ENCODE measurements at regions not wholly inside any gene's neighbourhood (a gene's known extent, or its start where the extent isn't known, plus 50 kb on each side); places are given as distances from the start of the nearest gene placed in this dataset.

DNA sequence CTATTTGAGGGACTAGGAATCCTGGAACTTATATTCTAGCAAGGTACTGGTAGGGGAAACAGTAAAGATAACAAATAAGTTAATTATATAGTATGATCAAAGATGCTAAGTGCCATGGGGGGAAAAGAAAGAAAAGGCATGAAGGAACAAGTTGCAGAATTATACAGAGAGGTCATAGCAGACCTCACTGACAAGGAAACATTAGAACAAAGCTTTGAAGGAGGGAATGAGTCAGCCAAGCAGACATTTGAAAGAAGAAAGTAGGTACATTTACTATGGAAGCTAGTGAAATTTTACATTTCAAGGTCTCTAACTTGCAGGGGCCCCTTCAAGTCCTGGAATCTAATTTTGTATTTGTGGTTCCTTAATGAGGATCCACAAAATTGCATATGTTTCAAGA, 57.2 kb upstream of the TIPARP start:
- no peak overlapping the region for H3K27ac ChIP-seq
- no peak overlapping the region for H3K4me3 ChIP-seq
- no peaks in the 10 kb centered on the region for H3K27me3 ChIP-seq
- in situ Hi-C loops (cut with MboI; ENCODE audit: low pct_ligation_motif_present in 1 of 4, low pct_unique_long_range_greater_than_20kb in 1 of 4, low sequenced_read_pairs in 3 of 4) (no loop called here), intact Hi-C loops (cut with DNase I; ENCODE audit: low total_unique reads) (no loop called here)
- TF ChIP-seq, protein P1, sequence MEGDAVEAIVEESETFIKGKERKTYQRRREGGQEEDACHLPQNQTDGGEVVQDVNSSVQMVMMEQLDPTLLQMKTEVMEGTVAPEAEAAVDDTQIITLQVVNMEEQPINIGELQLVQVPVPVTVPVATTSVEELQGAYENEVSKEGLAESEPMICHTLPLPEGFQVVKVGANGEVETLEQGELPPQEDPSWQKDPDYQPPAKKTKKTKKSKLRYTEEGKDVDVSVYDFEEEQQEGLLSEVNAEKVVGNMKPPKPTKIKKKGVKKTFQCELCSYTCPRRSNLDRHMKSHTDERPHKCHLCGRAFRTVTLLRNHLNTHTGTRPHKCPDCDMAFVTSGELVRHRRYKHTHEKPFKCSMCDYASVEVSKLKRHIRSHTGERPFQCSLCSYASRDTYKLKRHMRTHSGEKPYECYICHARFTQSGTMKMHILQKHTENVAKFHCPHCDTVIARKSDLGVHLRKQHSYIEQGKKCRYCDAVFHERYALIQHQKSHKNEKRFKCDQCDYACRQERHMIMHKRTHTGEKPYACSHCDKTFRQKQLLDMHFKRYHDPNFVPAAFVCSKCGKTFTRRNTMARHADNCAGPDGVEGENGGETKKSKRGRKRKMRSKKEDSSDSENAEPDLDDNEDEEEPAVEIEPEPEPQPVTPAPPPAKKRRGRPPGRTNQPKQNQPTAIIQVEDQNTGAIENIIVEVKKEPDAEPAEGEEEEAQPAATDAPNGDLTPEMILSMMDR (IDR thresholded peaks at IDR 0.05): no peak
- no peak for TF ChIP-seq POLR2AphosphoS5 (IDR thresholded peaks at IDR 0.05)
- no peak for TF ChIP-seq POLR2A (IDR thresholded peaks at IDR 0.05)
- TF ChIP-seq EP300 (IDR thresholded peaks at IDR 0.05; ENCODE audit: low read depth): no peak
- no peaks in the 10 kb centered on the region for H3K36me3 ChIP-seq
- no peaks in the 10 kb centered on the region for H3K9me3 ChIP-seq
- no peak for DNase-seq
- no peaks in the 10 kb centered on the region for H3K4me1 ChIP-seq

GRCh38 chr3:156615592-156616173, 58.7 kb upstream of the TIPARP start:
- Histone ChIP-seq H3K4me3 (no peak overlapping the region), H3K27ac (no peak overlapping the region), H3K4me1 (no peaks in the 10 kb centered on the region), H3K27me3 (no peaks in the 10 kb centered on the region), H3K36me3 (no peaks in the 10 kb centered on the region), H3K9me3 (no peaks in the 10 kb centered on the region)
- TF ChIP-seq EP300 (IDR thresholded peaks at IDR 0.05; ENCODE audit: low read depth) (no peak), POLR2A (IDR thresholded peaks at IDR 0.05) (no peak), POLR2AphosphoS5 (IDR thresholded peaks at IDR 0.05) (no peak)
- TF ChIP-seq, protein P1 (IDR thresholded peaks at IDR 0.05): no peak
- intact Hi-C loops (cut with DNase I; ENCODE audit: low total_unique reads): no loop called here
- WGBS, 2 donors (ENCODE audit: low coverage in 1 of 2): 58% methylated on average over 1 of the region's 1 CpG; no CpG with 5 or more reads in 1 of the 2 donors
- in situ Hi-C loops (cut with MboI; ENCODE audit: low pct_ligation_motif_present in 1 of 4, low pct_unique_long_range_greater_than_20kb in 1 of 4, low sequenced_read_pairs in 3 of 4): no loop called here
- DNase-seq: no peak

DNA sequence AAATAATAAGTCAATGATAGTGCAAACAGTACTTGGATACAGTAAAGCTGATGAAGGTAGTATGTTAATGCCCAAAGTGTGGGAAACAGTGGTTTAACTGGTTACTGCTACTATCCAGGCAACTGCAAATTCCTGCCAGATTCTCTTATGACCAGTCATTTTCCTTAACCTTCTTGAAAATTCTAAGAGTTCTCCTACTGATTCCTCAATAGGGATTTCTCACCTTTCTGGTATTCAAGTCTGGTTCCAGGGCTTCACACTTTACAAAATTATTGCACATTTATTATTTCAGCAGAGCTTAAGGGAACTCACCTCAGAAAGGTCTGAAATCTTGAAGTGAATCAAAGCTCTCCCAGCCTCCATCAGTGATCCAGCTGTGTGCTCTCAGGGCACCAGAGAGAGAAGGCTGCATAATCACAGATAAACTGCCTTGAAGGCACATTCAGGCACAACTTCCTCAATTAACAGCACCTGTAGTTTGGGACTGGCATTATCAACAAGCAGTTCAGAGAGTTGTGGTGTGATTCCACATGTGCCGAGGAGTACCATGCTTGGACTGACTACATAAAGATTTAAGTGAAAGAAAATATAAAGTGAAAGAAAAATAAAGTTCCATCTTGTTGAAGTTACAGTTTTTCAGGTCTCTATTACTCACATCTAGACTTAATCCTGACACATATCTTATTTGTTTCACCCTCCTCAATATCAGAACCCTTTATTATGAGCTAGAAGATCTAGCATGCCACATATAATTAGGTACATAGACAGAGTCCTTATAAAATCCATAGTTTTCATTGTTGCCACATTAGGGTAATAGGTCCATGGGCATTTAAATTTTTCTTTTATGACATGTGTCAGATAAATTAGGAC, 59.5 kb upstream of the TIPARP start:
- no peak for DNase-seq

GRCh38 chr3:156612903-156613302, 58.0 kb upstream of the SSR3 start:
- H3K4me1 ChIP-seq: no peaks in the 10 kb centered on the region
- no peaks in the 10 kb centered on the region for H3K36me3 ChIP-seq
- intact Hi-C loops (cut with DNase I; ENCODE audit: low total_unique reads): no loop called here
- no peak for DNase-seq
- TF ChIP-seq POLR2AphosphoS5 (IDR thresholded peaks at IDR 0.05): no peak
- TF ChIP-seq, protein P1 (IDR thresholded peaks at IDR 0.05): no peak
- TF ChIP-seq EP300 (IDR thresholded peaks at IDR 0.05; ENCODE audit: low read depth): no peak
- TF ChIP-seq POLR2A (IDR thresholded peaks at IDR 0.05): no peak
- H3K27me3 ChIP-seq: no peaks in the 10 kb centered on the region
- no peaks in the 10 kb centered on the region for H3K9me3 ChIP-seq
- H3K27ac ChIP-seq: no peak overlapping the region
- in situ Hi-C loops (cut with MboI; ENCODE audit: low pct_ligation_motif_present in 1 of 4, low pct_unique_long_range_greater_than_20kb in 1 of 4, low sequenced_read_pairs in 3 of 4): no loop called here
- no peak overlapping the region for H3K4me3 ChIP-seq

More for the DNA sequence above, 59.5 kb upstream of the TIPARP start:
- no peaks in the 10 kb centered on the region for H3K36me3 ChIP-seq
- H3K27ac ChIP-seq: no peak overlapping the region
- in situ Hi-C loops (cut with MboI; ENCODE audit: low pct_ligation_motif_present in 1 of 4, low pct_unique_long_range_greater_than_20kb in 1 of 4, low sequenced_read_pairs in 3 of 4): no loop called here
- 39 to 43% methylated on average over 1 of the region's 1 CpG for WGBS, 2 donors (ENCODE audit: low coverage in 1 of 2)
- no peaks in the 10 kb centered on the region for H3K4me1 ChIP-seq
- TF ChIP-seq EP300 (IDR thresholded peaks at IDR 0.05; ENCODE audit: low read depth) (no peak), POLR2A (IDR thresholded peaks at IDR 0.05) (no peak), POLR2AphosphoS5 (IDR thresholded peaks at IDR 0.05) (no peak)
- TF ChIP-seq, protein P1 (IDR thresholded peaks at IDR 0.05): no peak
- no peaks in the 10 kb centered on the region for H3K27me3 ChIP-seq
- intact Hi-C loops (cut with DNase I; ENCODE audit: low total_unique reads): no loop called here
- H3K9me3 ChIP-seq: no peaks in the 10 kb centered on the region
- H3K4me3 ChIP-seq: no peak overlapping the region

All from transverse colon (tissue), 4 donors.